CD1c-positive myeloid dendritic cell (primary cell): ENCODE measurements at regions not wholly inside any gene's neighbourhood (a gene's known extent, or its start where the extent isn't known, plus 50 kb on each side); places are given as distances from the start of the nearest gene placed in this dataset.
"Not testable (repeated sequence)": the region's sequence is repeated elsewhere in the genome, so short reads cannot be mapped to it uniquely, and the experiment has no call there.

Experiments
- DNase-seq: peaks from one replicate; pipeline ENCODE4 v3.0.0-alpha.2; 2016; ENCODE audit errors: extremely low spot score

- no peak for DNase-seq
These were observed 227.4 kb upstream of the AZI2 start for GRCh38 chr3:28575746-28576613.

GRCh38 chr3:28576614-28577200 is 228.1 kb upstream of the AZI2 start:
- no peak for DNase-seq

GRCh38 chr3:28577941-28578500 is 229.4 kb upstream of the AZI2 start:
- no peak for DNase-seq

GRCh38 chr3:28586325-28586724 is 237.7 kb upstream of the AZI2 start:
- no peak for DNase-seq

- DNase-seq, result no peak
These were observed 239.1 kb upstream of the AZI2 start for GRCh38 chr3:28587723-28588122.

GRCh38 chr3:28590216-28590615 is 241.6 kb upstream of the AZI2 start:
- no peak for DNase-seq

- DNase-seq, result no peak
These were observed 242.2 kb upstream of the AZI2 start for GRCh38 chr3:28590860-28591259.

- DNase-seq, result no peak
These were observed 246.7 kb upstream of the AZI2 start for GRCh38 chr3:28595372-28595771.

- no peak for DNase-seq
These were observed 248.8 kb upstream of the AZI2 start for GRCh38 chr3:28597452-28597851.

GRCh38 chr3:28598165-28598564 is 249.5 kb upstream of the AZI2 start:
- no peak for DNase-seq

- no peak for DNase-seq
These were observed 252.7 kb upstream of the AZI2 start for GRCh38 chr3:28601291-28601690.

- DNase-seq, result no peak
These were observed 257.7 kb upstream of the AZI2 start for GRCh38 chr3:28606283-28606682.

- no peak for DNase-seq
These were observed 263.6 kb upstream of the AZI2 start for GRCh38 chr3:28612232-28612631.

GRCh38 chr3:28613511-28614106 is 265.0 kb upstream of the AZI2 start:
- DNase-seq, result no peak

GRCh38 chr3:28615071-28615470 is 266.4 kb upstream of the AZI2 start:
- DNase-seq, result no peak

GRCh38 chr3:28615971-28616370 is 267.3 kb upstream of the AZI2 start:
- DNase-seq, result no peak

- DNase-seq, result no peak
These were observed 269.2 kb upstream of the AZI2 start for GRCh38 chr3:28617821-28618220.

GRCh38 chr3:28623106-28623505 is 274.5 kb upstream of the AZI2 start:
- DNase-seq, result no peak

- no peak for DNase-seq
These were observed 275.5 kb upstream of the AZI2 start for GRCh38 chr3:28624084-28624483.

- not testable (repeated sequence) for DNase-seq
These were observed 279.2 kb upstream of the AZI2 start for GRCh38 chr3:28627843-28628242.

- DNase-seq, result no peak
These were observed 285.4 kb upstream of the AZI2 start for GRCh38 chr3:28634019-28634418.

- no peak for DNase-seq
These were observed 289.1 kb upstream of the AZI2 start for GRCh38 chr3:28637742-28638141.

- no peak for DNase-seq
These were observed 296.5 kb upstream of the AZI2 start for GRCh38 chr3:28645149-28645548.
